PFSK-1 (cell line): ENCODE measurements at regions not wholly inside any gene's neighbourhood (a gene's known extent, or its start where the extent isn't known, plus 50 kb on each side); places are given as distances from the start of the nearest gene placed in this dataset.

Experiments
- FOXP2 ChIP-seq: optimal IDR thresholded peaks from 2 replicates; pipeline ENCODE3; 2011; ENCODE audit warnings: borderline replicate concordance, control low read depth, inconsistent platforms; ENCODE audit not compliant: insufficient read depth; ENCODE audit errors: extremely low read length, extremely low read depth
- POLR2AphosphoS5 ChIP-seq: IDR thresholded peaks from 2 replicates; pipeline ENCODE4 v1.6.1; 2012; ENCODE audit warnings: low read depth, mild to moderate bottlenecking, control low read depth, low read length, moderate library complexity
- SIN3A ChIP-seq: IDR thresholded peaks from 2 replicates; pipeline ENCODE4 v1.6.1; 2012; ENCODE audit warnings: mild to moderate bottlenecking, low read length, moderate library complexity, borderline replicate concordance; ENCODE audit not compliant: insufficient read depth
- TAF1 ChIP-seq: IDR thresholded peaks from 2 replicates; pipeline ENCODE4 v1.6.1; 2012; ENCODE audit warnings: low read length, control low read depth, borderline replicate concordance; ENCODE audit not compliant: insufficient read depth
- TF ChIP-seq, protein P1 (sequence below), 2 experiments: IDR thresholded peaks; 2 replicates each; pipeline versions ENCODE4 v1.6.1 to v1.8.0; 2011 to 2012; ENCODE audit warnings: low read depth in 2 of 2, low read length in 2 of 2, control low read depth in 1 of 2, inconsistent platforms in 1 of 2, mild to moderate bottlenecking in 1 of 2, moderate library complexity in 1 of 2; ENCODE audit not compliant: insufficient read depth in 1 of 2

DNA sequence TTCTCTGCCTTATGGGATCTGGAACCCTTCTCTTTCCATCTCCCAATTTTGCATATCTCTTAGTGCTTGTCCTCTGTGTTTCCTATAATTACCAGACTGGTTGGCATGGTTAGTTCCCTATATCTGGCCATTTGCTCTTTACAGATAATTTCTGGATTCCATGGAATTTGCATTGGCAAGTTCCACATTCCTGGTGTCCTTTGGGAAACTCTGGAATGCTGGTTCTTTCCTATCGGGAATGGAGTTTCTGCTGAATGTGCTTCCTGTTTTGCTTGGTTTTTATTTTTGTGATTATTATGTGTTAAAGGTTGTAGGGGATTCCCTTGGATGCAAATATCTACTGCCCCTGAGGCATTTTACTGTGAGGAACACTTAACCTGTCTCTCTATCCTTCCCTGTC is 193.0 kb upstream of the BTG1 start:
- TF ChIP-seq, protein P1, sequence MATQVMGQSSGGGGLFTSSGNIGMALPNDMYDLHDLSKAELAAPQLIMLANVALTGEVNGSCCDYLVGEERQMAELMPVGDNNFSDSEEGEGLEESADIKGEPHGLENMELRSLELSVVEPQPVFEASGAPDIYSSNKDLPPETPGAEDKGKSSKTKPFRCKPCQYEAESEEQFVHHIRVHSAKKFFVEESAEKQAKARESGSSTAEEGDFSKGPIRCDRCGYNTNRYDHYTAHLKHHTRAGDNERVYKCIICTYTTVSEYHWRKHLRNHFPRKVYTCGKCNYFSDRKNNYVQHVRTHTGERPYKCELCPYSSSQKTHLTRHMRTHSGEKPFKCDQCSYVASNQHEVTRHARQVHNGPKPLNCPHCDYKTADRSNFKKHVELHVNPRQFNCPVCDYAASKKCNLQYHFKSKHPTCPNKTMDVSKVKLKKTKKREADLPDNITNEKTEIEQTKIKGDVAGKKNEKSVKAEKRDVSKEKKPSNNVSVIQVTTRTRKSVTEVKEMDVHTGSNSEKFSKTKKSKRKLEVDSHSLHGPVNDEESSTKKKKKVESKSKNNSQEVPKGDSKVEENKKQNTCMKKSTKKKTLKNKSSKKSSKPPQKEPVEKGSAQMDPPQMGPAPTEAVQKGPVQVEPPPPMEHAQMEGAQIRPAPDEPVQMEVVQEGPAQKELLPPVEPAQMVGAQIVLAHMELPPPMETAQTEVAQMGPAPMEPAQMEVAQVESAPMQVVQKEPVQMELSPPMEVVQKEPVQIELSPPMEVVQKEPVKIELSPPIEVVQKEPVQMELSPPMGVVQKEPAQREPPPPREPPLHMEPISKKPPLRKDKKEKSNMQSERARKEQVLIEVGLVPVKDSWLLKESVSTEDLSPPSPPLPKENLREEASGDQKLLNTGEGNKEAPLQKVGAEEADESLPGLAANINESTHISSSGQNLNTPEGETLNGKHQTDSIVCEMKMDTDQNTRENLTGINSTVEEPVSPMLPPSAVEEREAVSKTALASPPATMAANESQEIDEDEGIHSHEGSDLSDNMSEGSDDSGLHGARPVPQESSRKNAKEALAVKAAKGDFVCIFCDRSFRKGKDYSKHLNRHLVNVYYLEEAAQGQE (IDR thresholded peaks at IDR 0.05; ENCODE audit: insufficient read depth in 1 of 2, low read depth in 2 of 2, low read length in 2 of 2): no peak
- TF ChIP-seq SIN3A (no peak), TAF1 (no peak), POLR2AphosphoS5 (no peak), FOXP2 (no peak)
